ENCODE measurements at regions not wholly inside any gene's neighbourhood (a gene's known extent, or its start where the extent isn't known, plus 50 kb on each side); places are given as distances from the start of the nearest gene placed in this dataset.
"Not testable (repeated sequence)": the region's sequence is repeated elsewhere in the genome, so short reads cannot be mapped to it uniquely, and the experiment has no call there.

GRCh38 chr2:175872721-175873120 lies 129.3 kb downstream of the LNPK start:
- no peak for DNase-seq

GRCh38 chr2:175872005-175872348 lies 130.1 kb downstream of the LNPK start:
- no peak for DNase-seq

GRCh38 chr2:175871331-175872004 lies 130.6 kb downstream of the LNPK start:
- no peak for DNase-seq

GRCh38 chr2:175865716-175866115 lies 136.4 kb downstream of the LNPK start:
- no peak for DNase-seq

GRCh38 chr2:175864137-175864850 lies 137.8 kb downstream of the LNPK start:
- DNase-seq: no peak

- no peak for DNase-seq
Observed at GRCh38 chr2:175861958-175862357, 140.1 kb downstream of the LNPK start.

GRCh38 chr2:175855794-175856453 lies 146.1 kb downstream of the LNPK start:
- no peak for DNase-seq

- DNase-seq: no peak
Observed at GRCh38 chr2:175855236-175855635, 146.8 kb downstream of the LNPK start.

- no peak for DNase-seq
Observed at GRCh38 chr2:175854665-175855064, 147.4 kb downstream of the LNPK start.

- no peak for DNase-seq
Observed at GRCh38 chr2:175854129-175854528, 147.9 kb downstream of the LNPK start.

GRCh38 chr2:175853616-175853890 lies 148.5 kb downstream of the LNPK start:
- DNase-seq: no peak

GRCh38 chr2:175852879-175853615 lies 149.0 kb downstream of the LNPK start:
- no peak for DNase-seq

GRCh38 chr2:175847128-175847527 lies 154.9 kb downstream of the LNPK start:
- DNase-seq: no peak

- no peak for DNase-seq
Observed at GRCh38 chr2:175844169-175844568, 157.9 kb downstream of the LNPK start.

- DNase-seq: no peak
Observed at GRCh38 chr2:175843625-175844024, 158.4 kb downstream of the LNPK start.

GRCh38 chr2:175842996-175843395 lies 159.1 kb downstream of the LNPK start:
- no peak for DNase-seq

GRCh38 chr2:175840765-175841164 lies 161.3 kb downstream of the LNPK start:
- DNase-seq: not testable (repeated sequence)

- DNase-seq: no peak
Observed at GRCh38 chr2:175840256-175840655, 161.8 kb downstream of the LNPK start.

- no peak for DNase-seq
Observed at GRCh38 chr2:175838979-175839378, 163.1 kb downstream of the LNPK start.

- DNase-seq: no peak
Observed at GRCh38 chr2:175837046-175837445, 165.0 kb downstream of the LNPK start.

- no peak for DNase-seq
Observed at GRCh38 chr2:175836361-175836760, 165.7 kb downstream of the LNPK start.

GRCh38 chr2:175834477-175834876 lies 167.6 kb downstream of the LNPK start:
- no peak for DNase-seq

GRCh38 chr2:175832866-175833265 lies 169.2 kb downstream of the LNPK start:
- DNase-seq: no peak

- no peak for DNase-seq
Observed at GRCh38 chr2:175829741-175830140, 172.3 kb downstream of the LNPK start.

Data from hematopoietic multipotent progenitor cell treated with erythropoietin and hydrocortisone succinate and interleukin-3 and kit ligand, for 4 days (in vitro differentiated cells).